ENCODE measurements at regions not wholly inside any gene's neighbourhood (a gene's known extent, or its start where the extent isn't known, plus 50 kb on each side); places are given as distances from the start of the nearest gene placed in this dataset.

GRCh38 chr15:68502398-68502901 lies 70.5 kb upstream of the ITGA11 start:
- TF ChIP-seq, protein P1, sequence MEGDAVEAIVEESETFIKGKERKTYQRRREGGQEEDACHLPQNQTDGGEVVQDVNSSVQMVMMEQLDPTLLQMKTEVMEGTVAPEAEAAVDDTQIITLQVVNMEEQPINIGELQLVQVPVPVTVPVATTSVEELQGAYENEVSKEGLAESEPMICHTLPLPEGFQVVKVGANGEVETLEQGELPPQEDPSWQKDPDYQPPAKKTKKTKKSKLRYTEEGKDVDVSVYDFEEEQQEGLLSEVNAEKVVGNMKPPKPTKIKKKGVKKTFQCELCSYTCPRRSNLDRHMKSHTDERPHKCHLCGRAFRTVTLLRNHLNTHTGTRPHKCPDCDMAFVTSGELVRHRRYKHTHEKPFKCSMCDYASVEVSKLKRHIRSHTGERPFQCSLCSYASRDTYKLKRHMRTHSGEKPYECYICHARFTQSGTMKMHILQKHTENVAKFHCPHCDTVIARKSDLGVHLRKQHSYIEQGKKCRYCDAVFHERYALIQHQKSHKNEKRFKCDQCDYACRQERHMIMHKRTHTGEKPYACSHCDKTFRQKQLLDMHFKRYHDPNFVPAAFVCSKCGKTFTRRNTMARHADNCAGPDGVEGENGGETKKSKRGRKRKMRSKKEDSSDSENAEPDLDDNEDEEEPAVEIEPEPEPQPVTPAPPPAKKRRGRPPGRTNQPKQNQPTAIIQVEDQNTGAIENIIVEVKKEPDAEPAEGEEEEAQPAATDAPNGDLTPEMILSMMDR (conservative IDR thresholded peaks at IDR 0.05 in 1 of 2, IDR thresholded peaks at IDR 0.05 in 1 of 2; ENCODE audit: extremely low read depth in 1 of 2, insufficient read depth in 1 of 2, low read depth in 1 of 2, low read length in 2 of 2), result no peak
- TF ChIP-seq EZH2 (IDR thresholded peaks at IDR 0.05; ENCODE audit: borderline replicate concordance, low read length), result no peak
